Gastrocnemius medialis (tissue), 4 donors: ENCODE measurements at regions not wholly inside any gene's neighbourhood (a gene's known extent, or its start where the extent isn't known, plus 50 kb on each side); places are given as distances from the start of the nearest gene placed in this dataset.

Experiments
- POLR2A ChIP-seq, 2 donors: fragments of 450-650 bp; IDR thresholded peaks; one replicate each; pipeline ENCODE4 v1.6.1; 2017; ENCODE audit warnings: antibody characterized with exemption in 2 of 2, mild to moderate bottlenecking in 2 of 2, moderate library complexity in 2 of 2
- TF ChIP-seq, protein P1 (sequence below), 5 experiments: fragments of 450-650 bp in 3 of 5; fragments of 200-600 bp in 2 of 5; sonication (generic) in 2 of 5; IDR thresholded peaks in 4 of 5; conservative IDR thresholded peaks in 1 of 5; 1 replicate in 4 of 5; 2 replicates in 1 of 5; pipeline ENCODE4 v1.5.1; 2016 to 2019; ENCODE audit warnings: antibody characterized with exemption in 5 of 5, mild to moderate bottlenecking in 3 of 5, moderate library complexity in 3 of 5

DNA sequence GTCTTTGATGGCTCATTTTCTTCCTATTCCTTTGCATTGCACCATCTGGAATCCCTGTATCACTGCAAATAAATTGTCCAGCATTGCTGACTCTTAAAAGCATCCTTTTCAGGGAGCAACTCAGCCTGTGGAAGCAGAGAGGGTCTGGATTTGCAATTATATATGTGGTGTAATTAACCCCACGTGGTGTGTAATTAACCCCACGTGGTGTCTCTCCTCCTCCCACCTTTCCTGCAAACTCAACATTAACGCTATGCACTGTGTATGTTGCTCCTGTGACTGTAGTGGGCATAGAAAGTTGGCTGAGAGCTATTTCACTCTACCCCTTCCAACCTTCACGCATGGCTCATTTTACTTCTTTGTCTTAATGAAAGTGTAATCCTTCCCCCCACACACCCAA lies 689.0 kb upstream of the COBL start:
- TF ChIP-seq POLR2A (IDR thresholded peaks at IDR 0.05): no peak
- TF ChIP-seq, protein P1, sequence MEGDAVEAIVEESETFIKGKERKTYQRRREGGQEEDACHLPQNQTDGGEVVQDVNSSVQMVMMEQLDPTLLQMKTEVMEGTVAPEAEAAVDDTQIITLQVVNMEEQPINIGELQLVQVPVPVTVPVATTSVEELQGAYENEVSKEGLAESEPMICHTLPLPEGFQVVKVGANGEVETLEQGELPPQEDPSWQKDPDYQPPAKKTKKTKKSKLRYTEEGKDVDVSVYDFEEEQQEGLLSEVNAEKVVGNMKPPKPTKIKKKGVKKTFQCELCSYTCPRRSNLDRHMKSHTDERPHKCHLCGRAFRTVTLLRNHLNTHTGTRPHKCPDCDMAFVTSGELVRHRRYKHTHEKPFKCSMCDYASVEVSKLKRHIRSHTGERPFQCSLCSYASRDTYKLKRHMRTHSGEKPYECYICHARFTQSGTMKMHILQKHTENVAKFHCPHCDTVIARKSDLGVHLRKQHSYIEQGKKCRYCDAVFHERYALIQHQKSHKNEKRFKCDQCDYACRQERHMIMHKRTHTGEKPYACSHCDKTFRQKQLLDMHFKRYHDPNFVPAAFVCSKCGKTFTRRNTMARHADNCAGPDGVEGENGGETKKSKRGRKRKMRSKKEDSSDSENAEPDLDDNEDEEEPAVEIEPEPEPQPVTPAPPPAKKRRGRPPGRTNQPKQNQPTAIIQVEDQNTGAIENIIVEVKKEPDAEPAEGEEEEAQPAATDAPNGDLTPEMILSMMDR (IDR thresholded peaks at IDR 0.05 in 4 of 5, conservative IDR thresholded peaks at IDR 0.05 in 1 of 5): no peak
